ENCODE measurements at regions not wholly inside any gene's neighbourhood (a gene's known extent, or its start where the extent isn't known, plus 50 kb on each side); places are given as distances from the start of the nearest gene placed in this dataset.

DNA sequence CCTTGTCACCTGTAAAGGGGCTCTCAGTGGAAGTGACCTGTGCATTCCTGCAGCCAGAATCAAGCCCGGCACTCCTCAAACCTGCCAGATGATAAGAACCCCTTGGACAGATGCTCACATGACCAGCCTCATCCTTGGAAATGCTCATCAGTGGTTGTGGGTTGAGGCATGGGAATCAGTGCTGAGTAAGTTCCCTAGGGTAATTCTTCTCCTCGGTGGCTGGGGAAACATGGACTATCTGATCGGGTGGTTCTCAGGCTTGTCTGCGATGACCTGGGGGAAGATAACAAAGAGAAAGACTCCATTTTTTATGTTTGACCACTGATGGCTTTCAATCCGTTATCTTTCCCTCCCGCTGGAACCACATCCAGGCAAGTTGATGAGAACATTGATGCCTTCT, 84.0 kb downstream of the SPP2 start (continued):
- no peak for TF ChIP-seq EZH2 (IDR thresholded peaks at IDR 0.05; ENCODE audit: borderline replicate concordance, insufficient read depth, low read length, poor library complexity, severe bottlenecking)

DNA sequence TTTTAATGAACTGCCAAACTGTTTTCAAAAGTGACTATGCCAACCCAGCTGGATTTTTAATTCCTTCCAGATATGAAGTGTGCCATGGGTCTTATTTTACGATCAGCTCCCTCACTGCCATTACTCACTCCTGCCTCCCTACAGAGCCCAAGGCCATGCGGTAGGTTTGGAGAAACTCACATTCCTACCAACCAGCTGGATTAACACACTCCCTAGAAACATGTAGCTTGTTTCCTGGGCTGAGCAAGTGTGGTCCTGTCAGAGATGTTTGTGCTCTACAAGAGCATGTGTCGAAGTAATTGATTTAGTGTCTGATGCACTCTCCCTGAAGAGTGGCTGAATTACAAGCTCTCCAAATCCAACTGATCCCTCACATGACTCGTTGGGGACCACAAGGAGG, 82.5 kb downstream of the SPP2 start:
- H2AFZ ChIP-seq (ENCODE audit: low read depth, low read length) = no peak overlapping the region
- no peaks in the 10 kb centered on the region for H4K20me1 ChIP-seq (ENCODE audit: insufficient read depth)
- no peak overlapping the region for H3K4me3 ChIP-seq (ENCODE audit: low read length)
- no peaks in the 10 kb centered on the region for H3K9me2 ChIP-seq (ENCODE audit: insufficient read depth, low read length)
- H3K36me3 ChIP-seq (ENCODE audit: insufficient read depth, low read length) = no peaks in the 10 kb centered on the region
- H3K9ac ChIP-seq (ENCODE audit: low read length) = no peak overlapping the region
- no peak overlapping the region for H3K4me2 ChIP-seq (ENCODE audit: low read length)
- no peaks in the 10 kb centered on the region for H3F3A ChIP-seq (ENCODE audit: insufficient read depth, low read length, poor library complexity, severe bottlenecking)
- no peak overlapping the region for H3K27ac ChIP-seq (ENCODE audit: low read length)
- H3K9me3 ChIP-seq (ENCODE audit: low read length) = no peaks in the 10 kb centered on the region
- H3K79me2 ChIP-seq (replicated peaks; ENCODE audit: insufficient read depth, low read length) = no peaks in the 10 kb centered on the region
- no peak for TF ChIP-seq TAF1 (IDR thresholded peaks at IDR 0.05; ENCODE audit: low read depth)
- H3K27me3 ChIP-seq (ENCODE audit: insufficient read depth, low read depth, low read length) = no peaks in the 10 kb centered on the region

DNA sequence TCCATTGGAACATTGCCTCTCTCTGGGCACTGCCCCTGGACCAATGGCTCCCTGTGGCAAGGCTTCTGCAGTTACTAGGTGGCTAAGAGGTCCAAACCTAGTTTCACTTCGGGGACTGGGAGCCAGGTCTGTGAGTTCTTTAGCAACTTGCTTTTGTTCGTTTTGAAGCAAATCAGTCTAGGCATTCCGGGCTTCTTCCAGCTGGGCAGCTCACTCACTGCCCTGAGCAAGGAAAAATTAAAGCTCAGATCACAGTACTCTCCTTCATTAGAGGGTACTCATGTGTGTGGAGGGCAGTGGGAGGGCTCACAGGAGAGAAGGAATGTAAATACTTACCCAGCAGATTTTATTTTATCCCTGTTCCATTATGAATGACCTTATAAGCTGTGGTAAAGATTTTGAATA, 80.3 kb downstream of the SPP2 start:
- Histone ChIP-seq H3F3A (ENCODE audit: insufficient read depth, low read length, poor library complexity, severe bottlenecking) (no peaks in the 10 kb centered on the region), H3K79me2 (replicated peaks; ENCODE audit: insufficient read depth, low read length) (no peaks in the 10 kb centered on the region), H3K4me2 (ENCODE audit: low read length) (no peak overlapping the region), H3K27ac (ENCODE audit: low read length) (no peak overlapping the region), H4K20me1 (ENCODE audit: insufficient read depth) (no peaks in the 10 kb centered on the region), H3K36me3 (ENCODE audit: insufficient read depth, low read length) (no peaks in the 10 kb centered on the region), H3K9me2 (ENCODE audit: insufficient read depth, low read length) (no peaks in the 10 kb centered on the region), H2AFZ (ENCODE audit: low read depth, low read length) (no peak overlapping the region), H3K4me3 (ENCODE audit: low read length) (no peak overlapping the region), H3K9me3 (ENCODE audit: low read length) (no peaks in the 10 kb centered on the region), H3K27me3 (ENCODE audit: insufficient read depth, low read depth, low read length) (no peaks in the 10 kb centered on the region), H3K9ac (ENCODE audit: low read length) (no peak overlapping the region)
- TF ChIP-seq RAD21 (conservative IDR thresholded peaks at IDR 0.05) (no peak), SMC3 (conservative IDR thresholded peaks at IDR 0.05; ENCODE audit: poor library complexity) (no peak), EP300 (conservative IDR thresholded peaks at IDR 0.05; ENCODE audit: poor library complexity, severe bottlenecking) (no peak), MXI1 (conservative IDR thresholded peaks at IDR 0.05; ENCODE audit: poor library complexity, severe bottlenecking) (no peak), TAF1 (IDR thresholded peaks at IDR 0.05; ENCODE audit: low read depth) (no peak), EZH2 (IDR thresholded peaks at IDR 0.05; ENCODE audit: borderline replicate concordance, insufficient read depth, low read length, poor library complexity, severe bottlenecking) (no peak), POLR2AphosphoS5 (IDR thresholded peaks at IDR 0.05) (no peak)
- TF ChIP-seq, protein P1, sequence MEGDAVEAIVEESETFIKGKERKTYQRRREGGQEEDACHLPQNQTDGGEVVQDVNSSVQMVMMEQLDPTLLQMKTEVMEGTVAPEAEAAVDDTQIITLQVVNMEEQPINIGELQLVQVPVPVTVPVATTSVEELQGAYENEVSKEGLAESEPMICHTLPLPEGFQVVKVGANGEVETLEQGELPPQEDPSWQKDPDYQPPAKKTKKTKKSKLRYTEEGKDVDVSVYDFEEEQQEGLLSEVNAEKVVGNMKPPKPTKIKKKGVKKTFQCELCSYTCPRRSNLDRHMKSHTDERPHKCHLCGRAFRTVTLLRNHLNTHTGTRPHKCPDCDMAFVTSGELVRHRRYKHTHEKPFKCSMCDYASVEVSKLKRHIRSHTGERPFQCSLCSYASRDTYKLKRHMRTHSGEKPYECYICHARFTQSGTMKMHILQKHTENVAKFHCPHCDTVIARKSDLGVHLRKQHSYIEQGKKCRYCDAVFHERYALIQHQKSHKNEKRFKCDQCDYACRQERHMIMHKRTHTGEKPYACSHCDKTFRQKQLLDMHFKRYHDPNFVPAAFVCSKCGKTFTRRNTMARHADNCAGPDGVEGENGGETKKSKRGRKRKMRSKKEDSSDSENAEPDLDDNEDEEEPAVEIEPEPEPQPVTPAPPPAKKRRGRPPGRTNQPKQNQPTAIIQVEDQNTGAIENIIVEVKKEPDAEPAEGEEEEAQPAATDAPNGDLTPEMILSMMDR (IDR thresholded peaks at IDR 0.05; ENCODE audit: poor library complexity, severe bottlenecking) = no peak
- TF ChIP-seq, protein P2, sequence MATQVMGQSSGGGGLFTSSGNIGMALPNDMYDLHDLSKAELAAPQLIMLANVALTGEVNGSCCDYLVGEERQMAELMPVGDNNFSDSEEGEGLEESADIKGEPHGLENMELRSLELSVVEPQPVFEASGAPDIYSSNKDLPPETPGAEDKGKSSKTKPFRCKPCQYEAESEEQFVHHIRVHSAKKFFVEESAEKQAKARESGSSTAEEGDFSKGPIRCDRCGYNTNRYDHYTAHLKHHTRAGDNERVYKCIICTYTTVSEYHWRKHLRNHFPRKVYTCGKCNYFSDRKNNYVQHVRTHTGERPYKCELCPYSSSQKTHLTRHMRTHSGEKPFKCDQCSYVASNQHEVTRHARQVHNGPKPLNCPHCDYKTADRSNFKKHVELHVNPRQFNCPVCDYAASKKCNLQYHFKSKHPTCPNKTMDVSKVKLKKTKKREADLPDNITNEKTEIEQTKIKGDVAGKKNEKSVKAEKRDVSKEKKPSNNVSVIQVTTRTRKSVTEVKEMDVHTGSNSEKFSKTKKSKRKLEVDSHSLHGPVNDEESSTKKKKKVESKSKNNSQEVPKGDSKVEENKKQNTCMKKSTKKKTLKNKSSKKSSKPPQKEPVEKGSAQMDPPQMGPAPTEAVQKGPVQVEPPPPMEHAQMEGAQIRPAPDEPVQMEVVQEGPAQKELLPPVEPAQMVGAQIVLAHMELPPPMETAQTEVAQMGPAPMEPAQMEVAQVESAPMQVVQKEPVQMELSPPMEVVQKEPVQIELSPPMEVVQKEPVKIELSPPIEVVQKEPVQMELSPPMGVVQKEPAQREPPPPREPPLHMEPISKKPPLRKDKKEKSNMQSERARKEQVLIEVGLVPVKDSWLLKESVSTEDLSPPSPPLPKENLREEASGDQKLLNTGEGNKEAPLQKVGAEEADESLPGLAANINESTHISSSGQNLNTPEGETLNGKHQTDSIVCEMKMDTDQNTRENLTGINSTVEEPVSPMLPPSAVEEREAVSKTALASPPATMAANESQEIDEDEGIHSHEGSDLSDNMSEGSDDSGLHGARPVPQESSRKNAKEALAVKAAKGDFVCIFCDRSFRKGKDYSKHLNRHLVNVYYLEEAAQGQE (IDR thresholded peaks at IDR 0.05; ENCODE audit: borderline replicate concordance) = no peak
